Naive thymus-derived CD4-positive, alpha-beta T cell (primary cell): ENCODE measurements at regions not wholly inside any gene's neighbourhood (a gene's known extent, or its start where the extent isn't known, plus 50 kb on each side); places are given as distances from the start of the nearest gene placed in this dataset.

Source experiments
- ATAC-seq: fragments of 150-1000 bp; cut with Tn5 transposase; 2 replicates; pipeline ENCODE4 v1.10.0; 2021; ENCODE audit warnings: mild to moderate bottlenecking, moderate library complexity
- CTCF ChIA-PET: fragments of 350-600 bp; sonication (Branson Sonifier 250); formaldehyde crosslinking; loops from one replicate; lab custom pipeline; 2021; ENCODE audit warnings: antibody characterized with exemption; lab: Charles Lee
- POLR2A ChIA-PET: fragments of 350-600 bp; sonication (Branson Sonifier 250); formaldehyde crosslinking; loops from one replicate; lab custom pipeline; 2021; ENCODE audit warnings: antibody characterized with exemption, inconsistent platforms; lab: Charles Lee
- DNase-seq, 9 donors: peaks; one replicate each; pipeline versions ENCODE4 v3.0.0 to v3.0.0-alpha.2; 2020 to 2022; ENCODE audit warnings: mixed read lengths in 1 of 9
- H3K27ac ChIP-seq: one replicate; pipeline ENCODE4 v1.7.0; 2013; ENCODE audit warnings: mild to moderate bottlenecking, low read depth, low read length, moderate library complexity
- H3K27me3 ChIP-seq, 2 donors: one replicate each; pipeline ENCODE4 v1.7.0; 2013; ENCODE audit warnings: low read length in 2 of 2, mild to moderate bottlenecking in 2 of 2, moderate library complexity in 2 of 2; ENCODE audit not compliant: control insufficient read depth in 2 of 2, insufficient read depth in 2 of 2
- H3K36me3 ChIP-seq, 3 experiments: 1 replicate in 2 of 3; 2 replicates in 1 of 3; pipeline ENCODE4 v1.7.0; 2013; ENCODE audit warnings: low read length in 3 of 3, mild to moderate bottlenecking in 3 of 3, moderate library complexity in 1 of 3; ENCODE audit not compliant: insufficient read depth in 3 of 3, control insufficient read depth in 2 of 3
- H3K4me1 ChIP-seq, 2 donors: one replicate each; pipeline ENCODE4 v1.7.0; 2013; ENCODE audit warnings: low read length in 2 of 2, mild to moderate bottlenecking in 2 of 2, moderate library complexity in 1 of 2; ENCODE audit not compliant: control insufficient read depth in 2 of 2, insufficient read depth in 2 of 2
- H3K4me3 ChIP-seq: 2 replicates; pipeline ENCODE4 v1.7.0; 2013; ENCODE audit warnings: mild to moderate bottlenecking, low read length
- H3K9me3 ChIP-seq, 3 experiments: 1 replicate in 2 of 3; 2 replicates in 1 of 3; pipeline ENCODE4 v1.7.0; 2013; ENCODE audit warnings: low read length in 3 of 3; ENCODE audit not compliant: control insufficient read depth in 2 of 3
- H3K27ac Mint-ChIP-seq, 9 donors: one replicate each; pipeline ENCODE4 v1.8.0; 2020 to 2022; ENCODE audit warnings: mixed read lengths in 9 of 9, mild to moderate bottlenecking in 8 of 9, moderate library complexity in 5 of 9, inconsistent platforms in 2 of 9
- H3K27me3 Mint-ChIP-seq, 5 donors: one replicate each; pipeline ENCODE4 v1.8.0; 2021 to 2022; ENCODE audit warnings: mixed read lengths in 5 of 5, mild to moderate bottlenecking in 1 of 5
- H3K36me3 Mint-ChIP-seq, 5 donors: one replicate each; pipeline ENCODE4 v1.8.0; 2020 to 2022; ENCODE audit warnings: mixed read lengths in 5 of 5, mild to moderate bottlenecking in 3 of 5, inconsistent platforms in 1 of 5
- H3K4me1 Mint-ChIP-seq, 7 donors: one replicate each; pipeline ENCODE4 v1.8.0; 2020 to 2022; ENCODE audit warnings: mixed read lengths in 7 of 7, mild to moderate bottlenecking in 3 of 7, inconsistent platforms in 1 of 7
- H3K4me3 Mint-ChIP-seq, 10 donors: one replicate each; pipeline ENCODE4 v1.8.0; 2020 to 2022; ENCODE audit warnings: mild to moderate bottlenecking in 10 of 10, mixed read lengths in 10 of 10, moderate library complexity in 6 of 10, inconsistent platforms in 2 of 10
- H3K9me3 Mint-ChIP-seq, 11 donors: one replicate each; pipeline ENCODE4 v1.8.0; 2020 to 2022; ENCODE audit warnings: mixed read lengths in 11 of 11, mild to moderate bottlenecking in 4 of 11, inconsistent platforms in 1 of 11, moderate library complexity in 1 of 11
- intact Hi-C, 2 donors: fragments of 100-400 bp; cut with micrococcal nuclease; formaldehyde crosslinking; loops; one replicate each; pipeline ENCODE4 v1.15.1; 2023

- POLR2A ChIA-PET: no interaction called here
- no peaks in the 10 kb centered on the region for H3K4me1 Mint-ChIP-seq
Observed at GRCh38 chr3:148493631-148494030, 204.1 kb upstream of the AGTR1 start.

GRCh38 chr3:148494451-148494850 lies 203.3 kb upstream of the AGTR1 start:
- H3K36me3 ChIP-seq: no peaks in the 10 kb centered on the region
- POLR2A ChIA-PET: no interaction called here
- H3K9me3 ChIP-seq: no peaks in the 10 kb centered on the region
- intact Hi-C loops: no loop called here
- H3K9me3 Mint-ChIP-seq: peaks cover 0 to 17% (median 2%) of the 10 kb centered on the region in 11 donors
- H3K27me3 ChIP-seq: no peaks in the 10 kb centered on the region
- H3K4me3 Mint-ChIP-seq: no peak overlapping the region
- no peak for ATAC-seq
- H3K4me1 Mint-ChIP-seq: no peaks in the 10 kb centered on the region
- CTCF ChIA-PET: no interaction called here
- no peak for DNase-seq
- H3K36me3 Mint-ChIP-seq: no peaks in the 10 kb centered on the region
- H3K27ac Mint-ChIP-seq: no peak overlapping the region
- H3K27ac ChIP-seq: no peak overlapping the region
- H3K4me1 ChIP-seq: no peaks in the 10 kb centered on the region
- H3K27me3 Mint-ChIP-seq: no peaks in the 10 kb centered on the region
- H3K4me3 ChIP-seq: no peak overlapping the region

More at GRCh38 chr3:148493631-148494030, 204.1 kb upstream of the AGTR1 start:
- H3K27ac ChIP-seq: no peak overlapping the region
- H3K9me3 Mint-ChIP-seq: peaks cover 0 to 23% (median 5%) of the 10 kb centered on the region in 11 donors
- H3K9me3 ChIP-seq: no peaks in the 10 kb centered on the region
- intact Hi-C loops: no loop called here
- no peak for ATAC-seq
- no peaks in the 10 kb centered on the region for H3K27me3 Mint-ChIP-seq
- H3K4me1 ChIP-seq: no peaks in the 10 kb centered on the region
- H3K36me3 Mint-ChIP-seq: no peaks in the 10 kb centered on the region
- H3K4me3 Mint-ChIP-seq: no peak overlapping the region
- DNase-seq: no peak
- CTCF ChIA-PET: no interaction called here
- H3K27me3 ChIP-seq: no peaks in the 10 kb centered on the region
- H3K27ac Mint-ChIP-seq: no peak overlapping the region
- no peak overlapping the region for H3K4me3 ChIP-seq
- no peaks in the 10 kb centered on the region for H3K36me3 ChIP-seq

- H3K4me1 ChIP-seq: no peaks in the 10 kb centered on the region
- ATAC-seq (no peak), DNase-seq (no peak)
- H3K27me3 ChIP-seq: no peaks in the 10 kb centered on the region
- Mint-ChIP-seq H3K36me3 (no peaks in the 10 kb centered on the region), H3K27me3 (no peaks in the 10 kb centered on the region), H3K9me3 (peaks cover 0 to 13% (median 4%) of the 10 kb centered on the region in 11 donors), H3K4me3 (no peak overlapping the region), H3K4me1 (no peaks in the 10 kb centered on the region), H3K27ac (no peak overlapping the region)
- ChIA-PET POLR2A (no interaction called here), CTCF (no interaction called here)
- H3K27ac ChIP-seq: no peak overlapping the region
- intact Hi-C loops: no loop called here
- H3K9me3 ChIP-seq: no peaks in the 10 kb centered on the region
- no peak overlapping the region for H3K4me3 ChIP-seq
- no peaks in the 10 kb centered on the region for H3K36me3 ChIP-seq
Observed at GRCh38 chr3:148500881-148501280, 196.8 kb upstream of the AGTR1 start.

- intact Hi-C loops: no loop called here
- ATAC-seq (no peak), DNase-seq (no peak)
- Mint-ChIP-seq H3K27ac (no peak overlapping the region), H3K27me3 (no peaks in the 10 kb centered on the region), H3K36me3 (no peaks in the 10 kb centered on the region), H3K9me3 (peaks cover 0 to 11% (median 5%) of the 10 kb centered on the region in 11 donors), H3K4me1 (no peaks in the 10 kb centered on the region), H3K4me3 (no peak overlapping the region)
- CTCF ChIA-PET: no interaction called here
- H3K36me3 ChIP-seq: no peaks in the 10 kb centered on the region
- no peak overlapping the region for H3K27ac ChIP-seq
- no peaks in the 10 kb centered on the region for H3K9me3 ChIP-seq
- no peak overlapping the region for H3K4me3 ChIP-seq
- POLR2A ChIA-PET: no interaction called here
- H3K4me1 ChIP-seq: no peaks in the 10 kb centered on the region
- H3K27me3 ChIP-seq: no peaks in the 10 kb centered on the region
Observed at GRCh38 chr3:148510116-148510515, 187.6 kb upstream of the AGTR1 start.

- H3K27ac ChIP-seq: no peak overlapping the region
- POLR2A ChIA-PET: no interaction called here
- ATAC-seq: no peak
Observed at GRCh38 chr3:148510561-148510960, 187.1 kb upstream of the AGTR1 start.

GRCh38 chr3:148512648-148513047 lies 185.1 kb upstream of the AGTR1 start:
- H3K4me3 Mint-ChIP-seq: no peak overlapping the region
- no peak overlapping the region for H3K27ac Mint-ChIP-seq
- H3K36me3 Mint-ChIP-seq: no peaks in the 10 kb centered on the region
- ChIA-PET CTCF (no interaction called here), POLR2A (no interaction called here)
- H3K27me3 Mint-ChIP-seq: no peaks in the 10 kb centered on the region
- DNase-seq: no peak
- H3K4me1 ChIP-seq: no peaks in the 10 kb centered on the region
- H3K9me3 ChIP-seq: no peaks in the 10 kb centered on the region
- peaks cover 0 to 11% (median 4%) of the 10 kb centered on the region in 11 donors for H3K9me3 Mint-ChIP-seq
- no peak overlapping the region for H3K27ac ChIP-seq
- no peaks in the 10 kb centered on the region for H3K4me1 Mint-ChIP-seq
- intact Hi-C loops: no loop called here
- ATAC-seq: no peak
- H3K4me3 ChIP-seq: no peak overlapping the region
- H3K36me3 ChIP-seq: no peaks in the 10 kb centered on the region
- no peaks in the 10 kb centered on the region for H3K27me3 ChIP-seq

More at GRCh38 chr3:148510561-148510960, 187.1 kb upstream of the AGTR1 start:
- Mint-ChIP-seq H3K9me3 (peaks cover 0 to 11% (median 4%) of the 10 kb centered on the region in 11 donors), H3K36me3 (no peaks in the 10 kb centered on the region), H3K27me3 (no peaks in the 10 kb centered on the region), H3K4me3 (no peak overlapping the region), H3K4me1 (no peaks in the 10 kb centered on the region), H3K27ac (no peak overlapping the region)
- H3K4me1 ChIP-seq: no peaks in the 10 kb centered on the region
- no peaks in the 10 kb centered on the region for H3K36me3 ChIP-seq
- CTCF ChIA-PET: no interaction called here
- no peak overlapping the region for H3K4me3 ChIP-seq
- DNase-seq: no peak
- no peaks in the 10 kb centered on the region for H3K27me3 ChIP-seq
- intact Hi-C loops: no loop called here
- H3K9me3 ChIP-seq: no peaks in the 10 kb centered on the region

GRCh38 chr3:148513096-148513543 lies 184.6 kb upstream of the AGTR1 start:
- POLR2A ChIA-PET: no interaction called here
- Mint-ChIP-seq H3K4me3 (no peak overlapping the region), H3K27me3 (no peaks in the 10 kb centered on the region), H3K36me3 (no peaks in the 10 kb centered on the region), H3K4me1 (no peaks in the 10 kb centered on the region), H3K27ac (no peak overlapping the region), H3K9me3 (peaks cover 0 to 11% (median 4%) of the 10 kb centered on the region in 11 donors)
- Histone ChIP-seq H3K9me3 (no peaks in the 10 kb centered on the region), H3K4me3 (no peak overlapping the region), H3K27me3 (no peaks in the 10 kb centered on the region), H3K4me1 (no peaks in the 10 kb centered on the region), H3K36me3 (no peaks in the 10 kb centered on the region), H3K27ac (no peak overlapping the region)
- DNase-seq (no peak), ATAC-seq (no peak)
- intact Hi-C loops: no loop called here
- CTCF ChIA-PET: no interaction called here
